ENCODE measurements at regions not wholly inside any gene's neighbourhood (a gene's known extent, or its start where the extent isn't known, plus 50 kb on each side); places are given as distances from the start of the nearest gene placed in this dataset.

DNA sequence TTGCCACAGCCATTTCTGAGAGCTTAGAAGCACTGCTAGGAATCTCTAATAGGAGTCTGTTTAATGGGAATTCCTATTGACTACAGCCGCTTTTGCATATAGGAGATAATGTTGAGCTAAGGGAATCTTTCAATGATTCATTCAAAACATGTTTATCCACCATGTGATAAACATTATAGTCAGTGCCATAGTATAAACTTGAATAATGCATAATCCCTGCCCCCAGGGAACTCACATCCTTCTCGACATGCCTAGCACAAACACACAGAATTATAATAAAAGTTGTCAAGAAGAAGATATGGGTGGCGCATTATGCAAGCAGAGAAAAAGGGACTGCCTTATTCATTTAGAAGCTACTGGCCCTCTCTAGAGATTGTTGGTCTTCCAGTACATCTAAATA is 248.0 kb downstream of the DAD1 start:
- Histone ChIP-seq H3K79me2 (ENCODE audit: insufficient read depth, low read length) (no peaks in the 10 kb centered on the region), H4K20me1 (ENCODE audit: insufficient read depth) (no peaks in the 10 kb centered on the region), H3K36me3 (ENCODE audit: control insufficient read depth in 1 of 2, insufficient read depth in 2 of 2, low read length in 2 of 2) (no peaks in the 10 kb centered on the region), H3K27ac (ENCODE audit: low read depth, low read length) (no peak overlapping the region), H3K4me3 (replicated peaks in 1 of 2; ENCODE audit: low read depth in 1 of 2, low read length in 2 of 2) (no peak overlapping the region), H3K9ac (ENCODE audit: low read length) (no peak overlapping the region), H3K4me1 (ENCODE audit: control insufficient read depth in 1 of 2, insufficient read depth in 2 of 2, low read length in 2 of 2) (no peaks in the 10 kb centered on the region), H3K27me3 (ENCODE audit: insufficient read depth, low read length) (no peaks in the 10 kb centered on the region), H2AFZ (ENCODE audit: low read depth, low read length, poor library complexity, severe bottlenecking) (no peak overlapping the region), H3K9me3 (ENCODE audit: control insufficient read depth in 1 of 2, insufficient read depth in 1 of 2, low read depth in 1 of 2, low read length in 2 of 2) (no peaks in the 10 kb centered on the region), H3K9me2 (ENCODE audit: insufficient read depth) (no peaks in the 10 kb centered on the region), H3K4me2 (ENCODE audit: low read length) (no peak overlapping the region)
- RAD21 ChIA-PET (ENCODE audit: low non-redundant PET in 1 of 2, low total read pairs in 2 of 2, uncharacterized antibody in 2 of 2, unreplicated experiment in 2 of 2) = no interaction called here
- CTCF ChIA-PET = interaction anchor here (1.1 kb wide), 1 partner anchor 21 kb away, joined by 3 read pairs; no protein-coding TSS in a partner anchor
- POLR2A ChIA-PET = no interaction called here
- ATAC-seq (no peak), DNase-seq (ENCODE audit: low read depth, low spot score) (no peak)
- intact Hi-C loops (cut with micrococcal nuclease) = no loop called here
- TF ChIP-seq ZFX (IDR thresholded peaks at IDR 0.05) (no peak), TCF7L2 (IDR thresholded peaks at IDR 0.05; ENCODE audit: borderline replicate concordance, extremely low read depth, insufficient read depth, insufficient read length) (no peak), EGR1 (IDR thresholded peaks at IDR 0.05; ENCODE audit: low read depth) (no peak), CBX3 (IDR thresholded peaks at IDR 0.05; ENCODE audit: low read depth) (no peak), SIN3A (IDR thresholded peaks at IDR 0.05; ENCODE audit: low read depth) (no peak)
- TF ChIP-seq, protein P1, sequence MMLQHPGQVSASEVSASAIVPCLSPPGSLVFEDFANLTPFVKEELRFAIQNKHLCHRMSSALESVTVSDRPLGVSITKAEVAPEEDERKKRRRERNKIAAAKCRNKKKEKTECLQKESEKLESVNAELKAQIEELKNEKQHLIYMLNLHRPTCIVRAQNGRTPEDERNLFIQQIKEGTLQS (IDR thresholded peaks at IDR 0.05) = no peak
- BruUV-seq (replicated peaks) = no TSS peak

DNA sequence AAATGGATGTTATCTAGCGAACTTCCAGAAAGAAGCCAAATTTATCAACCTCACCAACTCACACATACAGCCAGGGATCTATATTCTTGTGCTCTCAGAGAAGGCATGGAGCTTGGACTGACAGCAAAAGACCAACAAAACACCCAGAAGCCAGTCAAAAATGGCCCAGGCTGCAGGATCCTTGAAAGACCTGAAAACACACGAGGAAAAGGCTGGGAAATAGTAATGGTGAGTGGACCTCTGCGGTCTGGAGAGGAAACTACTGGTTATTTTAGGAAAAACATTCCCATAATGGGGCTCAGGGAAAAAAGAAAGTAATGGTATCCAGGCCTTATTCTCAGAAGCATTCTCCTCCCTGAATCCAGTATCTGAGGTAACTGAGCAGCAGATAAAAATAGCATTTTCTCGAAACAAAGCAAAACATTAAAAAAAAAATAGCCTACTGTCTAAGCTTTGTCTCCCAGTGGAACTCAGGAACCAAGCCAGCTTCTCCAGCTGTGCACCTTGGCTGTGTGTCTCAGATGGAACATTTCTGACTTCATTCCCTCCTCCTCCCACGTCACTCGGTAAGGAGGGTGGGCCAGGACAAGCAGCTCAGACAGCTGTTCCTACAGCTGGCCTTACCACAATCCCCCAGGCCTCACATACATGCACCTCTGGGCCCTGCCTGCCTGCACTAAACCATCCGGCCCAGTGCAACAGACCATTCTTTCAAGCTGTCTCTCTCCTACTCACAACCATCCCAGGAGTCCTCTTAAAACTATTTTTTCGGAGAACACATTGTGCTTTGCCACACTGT is 249.9 kb downstream of the DAD1 start:
- no peak overlapping the region for H2AFZ ChIP-seq (ENCODE audit: low read depth, low read length, poor library complexity, severe bottlenecking)
- no TSS peak for BruUV-seq (replicated peaks)
- no peak overlapping the region for H3K27ac ChIP-seq (ENCODE audit: low read depth, low read length)
- RAD21 ChIA-PET (ENCODE audit: low non-redundant PET in 1 of 2, low total read pairs in 2 of 2, uncharacterized antibody in 2 of 2, unreplicated experiment in 2 of 2) = no interaction called here
- intact Hi-C loops (cut with micrococcal nuclease) = no loop called here
- H3K36me3 ChIP-seq (ENCODE audit: control insufficient read depth in 1 of 2, insufficient read depth in 2 of 2, low read length in 2 of 2) = no peaks in the 10 kb centered on the region
- no peaks in the 10 kb centered on the region for H3K79me2 ChIP-seq (ENCODE audit: insufficient read depth, low read length)
- no peaks in the 10 kb centered on the region for H3K9me2 ChIP-seq (ENCODE audit: insufficient read depth)
- no peak overlapping the region for H3K9ac ChIP-seq (ENCODE audit: low read length)
- CTCF ChIA-PET = no interaction called here
- H3K27me3 ChIP-seq (ENCODE audit: insufficient read depth, low read length) = no peaks in the 10 kb centered on the region
- H3K4me3 ChIP-seq (replicated peaks in 1 of 2; ENCODE audit: low read depth in 1 of 2, low read length in 2 of 2) = no peak overlapping the region
- peaks cover 10 to 14% of the 10 kb centered on the region in 2 experiments for H3K4me1 ChIP-seq (ENCODE audit: control insufficient read depth in 1 of 2, insufficient read depth in 2 of 2, low read length in 2 of 2)
- DNase-seq (ENCODE audit: low read depth, low spot score) = no peak
- no peaks in the 10 kb centered on the region for H4K20me1 ChIP-seq (ENCODE audit: insufficient read depth)
- ATAC-seq = no peak
- H3K4me2 ChIP-seq (ENCODE audit: low read length) = no peak overlapping the region
- POLR2A ChIA-PET = no interaction called here
- no peaks in the 10 kb centered on the region for H3K9me3 ChIP-seq (ENCODE audit: control insufficient read depth in 1 of 2, insufficient read depth in 1 of 2, low read depth in 1 of 2, low read length in 2 of 2)
- no peak for TF ChIP-seq CEBPB (IDR thresholded peaks at IDR 0.05; ENCODE audit: low read depth)
- TF ChIP-seq ELF1 (IDR thresholded peaks at IDR 0.05; ENCODE audit: borderline replicate concordance, low read depth) = no peak
- TF ChIP-seq ZFX (IDR thresholded peaks at IDR 0.05) = no peak
- TF ChIP-seq, protein P2, sequence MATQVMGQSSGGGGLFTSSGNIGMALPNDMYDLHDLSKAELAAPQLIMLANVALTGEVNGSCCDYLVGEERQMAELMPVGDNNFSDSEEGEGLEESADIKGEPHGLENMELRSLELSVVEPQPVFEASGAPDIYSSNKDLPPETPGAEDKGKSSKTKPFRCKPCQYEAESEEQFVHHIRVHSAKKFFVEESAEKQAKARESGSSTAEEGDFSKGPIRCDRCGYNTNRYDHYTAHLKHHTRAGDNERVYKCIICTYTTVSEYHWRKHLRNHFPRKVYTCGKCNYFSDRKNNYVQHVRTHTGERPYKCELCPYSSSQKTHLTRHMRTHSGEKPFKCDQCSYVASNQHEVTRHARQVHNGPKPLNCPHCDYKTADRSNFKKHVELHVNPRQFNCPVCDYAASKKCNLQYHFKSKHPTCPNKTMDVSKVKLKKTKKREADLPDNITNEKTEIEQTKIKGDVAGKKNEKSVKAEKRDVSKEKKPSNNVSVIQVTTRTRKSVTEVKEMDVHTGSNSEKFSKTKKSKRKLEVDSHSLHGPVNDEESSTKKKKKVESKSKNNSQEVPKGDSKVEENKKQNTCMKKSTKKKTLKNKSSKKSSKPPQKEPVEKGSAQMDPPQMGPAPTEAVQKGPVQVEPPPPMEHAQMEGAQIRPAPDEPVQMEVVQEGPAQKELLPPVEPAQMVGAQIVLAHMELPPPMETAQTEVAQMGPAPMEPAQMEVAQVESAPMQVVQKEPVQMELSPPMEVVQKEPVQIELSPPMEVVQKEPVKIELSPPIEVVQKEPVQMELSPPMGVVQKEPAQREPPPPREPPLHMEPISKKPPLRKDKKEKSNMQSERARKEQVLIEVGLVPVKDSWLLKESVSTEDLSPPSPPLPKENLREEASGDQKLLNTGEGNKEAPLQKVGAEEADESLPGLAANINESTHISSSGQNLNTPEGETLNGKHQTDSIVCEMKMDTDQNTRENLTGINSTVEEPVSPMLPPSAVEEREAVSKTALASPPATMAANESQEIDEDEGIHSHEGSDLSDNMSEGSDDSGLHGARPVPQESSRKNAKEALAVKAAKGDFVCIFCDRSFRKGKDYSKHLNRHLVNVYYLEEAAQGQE (IDR thresholded peaks at IDR 0.05; ENCODE audit: low read depth) = no peak
- TF ChIP-seq, protein P3, sequence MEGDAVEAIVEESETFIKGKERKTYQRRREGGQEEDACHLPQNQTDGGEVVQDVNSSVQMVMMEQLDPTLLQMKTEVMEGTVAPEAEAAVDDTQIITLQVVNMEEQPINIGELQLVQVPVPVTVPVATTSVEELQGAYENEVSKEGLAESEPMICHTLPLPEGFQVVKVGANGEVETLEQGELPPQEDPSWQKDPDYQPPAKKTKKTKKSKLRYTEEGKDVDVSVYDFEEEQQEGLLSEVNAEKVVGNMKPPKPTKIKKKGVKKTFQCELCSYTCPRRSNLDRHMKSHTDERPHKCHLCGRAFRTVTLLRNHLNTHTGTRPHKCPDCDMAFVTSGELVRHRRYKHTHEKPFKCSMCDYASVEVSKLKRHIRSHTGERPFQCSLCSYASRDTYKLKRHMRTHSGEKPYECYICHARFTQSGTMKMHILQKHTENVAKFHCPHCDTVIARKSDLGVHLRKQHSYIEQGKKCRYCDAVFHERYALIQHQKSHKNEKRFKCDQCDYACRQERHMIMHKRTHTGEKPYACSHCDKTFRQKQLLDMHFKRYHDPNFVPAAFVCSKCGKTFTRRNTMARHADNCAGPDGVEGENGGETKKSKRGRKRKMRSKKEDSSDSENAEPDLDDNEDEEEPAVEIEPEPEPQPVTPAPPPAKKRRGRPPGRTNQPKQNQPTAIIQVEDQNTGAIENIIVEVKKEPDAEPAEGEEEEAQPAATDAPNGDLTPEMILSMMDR (IDR thresholded peaks at IDR 0.05 in 2 of 3, conservative IDR thresholded peaks at IDR 0.05 in 1 of 3; ENCODE audit: borderline replicate concordance in 1 of 3, insufficient read depth in 1 of 3, low read depth in 2 of 3, low read length in 2 of 3) = no peak
- TF ChIP-seq SP1 (IDR thresholded peaks at IDR 0.05; ENCODE audit: low read depth) = no peak
- no peak for TF ChIP-seq POLR2A (IDR thresholded peaks at IDR 0.05; ENCODE audit: borderline replicate concordance, extremely low read depth, insufficient read depth, insufficient read length)
